Left renal cortex interstitium (tissue), 4 donors: ENCODE measurements at regions not wholly inside any gene's neighbourhood (a gene's known extent, or its start where the extent isn't known, plus 50 kb on each side); places are given as distances from the start of the nearest gene placed in this dataset.

Source experiments
- DNase-seq, 4 donors: peaks; one replicate each; pipeline ENCODE4 v3.0.0-alpha.2; 2013; ENCODE audit warnings: low read depth in 4 of 4, low spot score in 2 of 4, missing footprints in 1 of 4

GRCh38 chr5:3734632-3735031, 139.0 kb downstream of the IRX1 start:
- DNase-seq: no peak

- no peak for DNase-seq
These were observed 140.8 kb downstream of the IRX1 start for GRCh38 chr5:3736466-3736865.

- DNase-seq: no peak
These were observed 141.3 kb downstream of the IRX1 start for GRCh38 chr5:3736926-3737325.

GRCh38 chr5:3738919-3739318, 143.3 kb downstream of the IRX1 start:
- no peak for DNase-seq

GRCh38 chr5:3740546-3741373, 145.1 kb downstream of the IRX1 start:
- DNase-seq: no peak

- DNase-seq: no peak
These were observed 145.7 kb downstream of the IRX1 start for GRCh38 chr5:3741374-3741770.

GRCh38 chr5:3742750-3743149, 147.1 kb downstream of the IRX1 start:
- no peak for DNase-seq

GRCh38 chr5:3751846-3752245, 156.2 kb downstream of the IRX1 start:
- no peak for DNase-seq

GRCh38 chr5:3778000-3778550, 182.4 kb downstream of the IRX1 start:
- DNase-seq: no peak

GRCh38 chr5:3778945-3779344, 183.3 kb downstream of the IRX1 start:
- DNase-seq: no peak

GRCh38 chr5:3780278-3780677, 184.6 kb downstream of the IRX1 start:
- DNase-seq: no peak

- no peak for DNase-seq
These were observed 185.3 kb downstream of the IRX1 start for GRCh38 chr5:3780907-3781306.

- DNase-seq: no peak
These were observed 189.2 kb downstream of the IRX1 start for GRCh38 chr5:3784854-3785253.

- DNase-seq: no peak
These were observed 190.5 kb downstream of the IRX1 start for GRCh38 chr5:3786165-3786564.

GRCh38 chr5:3786891-3787430, 191.3 kb downstream of the IRX1 start:
- no peak for DNase-seq

- DNase-seq: no peak
These were observed 192.0 kb downstream of the IRX1 start for GRCh38 chr5:3787604-3788003.

GRCh38 chr5:3789519-3790193, 194.0 kb downstream of the IRX1 start:
- DNase-seq: no peak

- no peak for DNase-seq
These were observed 197.5 kb downstream of the IRX1 start for GRCh38 chr5:3793162-3793561.

- no peak for DNase-seq
These were observed 199.0 kb downstream of the IRX1 start for GRCh38 chr5:3794611-3795010.

GRCh38 chr5:3796736-3797135, 201.1 kb downstream of the IRX1 start:
- no peak for DNase-seq

- no peak for DNase-seq
These were observed 206.3 kb downstream of the IRX1 start for GRCh38 chr5:3801967-3802366.

GRCh38 chr5:3809455-3809854, 213.8 kb downstream of the IRX1 start:
- DNase-seq: no peak
